ENCODE measurements at regions not wholly inside any gene's neighbourhood (a gene's known extent, or its start where the extent isn't known, plus 50 kb on each side); places are given as distances from the start of the nearest gene placed in this dataset.

DNA sequence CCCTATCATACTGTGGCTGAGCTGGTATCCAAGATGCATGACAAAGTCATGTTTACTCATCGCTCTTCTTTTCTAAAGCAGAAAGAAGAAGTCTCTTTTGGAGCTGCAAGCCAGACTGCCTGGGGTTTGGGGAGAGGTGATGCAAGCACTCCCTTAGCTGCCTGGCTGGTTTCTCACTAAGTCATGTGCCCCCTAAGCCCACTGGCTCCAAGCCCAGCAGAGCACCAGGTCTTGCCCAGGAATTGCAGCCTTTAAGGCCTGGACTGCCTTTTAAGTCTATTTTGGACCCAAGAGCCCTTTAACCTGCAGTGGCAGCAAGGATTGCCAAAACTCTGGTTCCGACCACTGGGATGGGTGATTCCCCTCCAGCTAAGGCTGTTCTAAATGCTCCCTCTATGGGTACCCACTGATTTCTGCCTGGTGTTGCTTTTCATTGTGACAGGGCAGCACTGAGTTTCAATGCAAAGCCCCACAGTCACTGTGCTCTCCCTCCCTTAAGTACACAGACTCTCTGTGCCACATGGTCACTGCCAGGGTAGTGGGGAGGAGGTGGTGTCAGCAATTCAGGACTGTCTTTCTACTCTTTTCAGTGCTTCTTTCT lies 548.6 kb downstream of the TLL1 start:
- WGBS, 2 experiments (ENCODE audit: insufficient coverage in 2 of 2) = 76 to 88% methylated on average over 1 to 2 of the region's 2 CpGs
- Histone ChIP-seq H3K9me3 (ENCODE audit: control insufficient read depth, low read length) (no peaks in the 10 kb centered on the region), H3K36me3 (ENCODE audit: control insufficient read depth, insufficient read depth, low read length) (no peaks in the 10 kb centered on the region), H3K4me1 (ENCODE audit: control insufficient read depth, insufficient read depth, low read length, poor library complexity, severe bottlenecking) (no peaks in the 10 kb centered on the region), H3K27ac (ENCODE audit: low read depth, low read length, severe bottlenecking) (no peak overlapping the region), H3K4me3 (ENCODE audit: extremely low read depth, insufficient read depth, low read length, poor library complexity, severe bottlenecking) (no peak overlapping the region)

DNA sequence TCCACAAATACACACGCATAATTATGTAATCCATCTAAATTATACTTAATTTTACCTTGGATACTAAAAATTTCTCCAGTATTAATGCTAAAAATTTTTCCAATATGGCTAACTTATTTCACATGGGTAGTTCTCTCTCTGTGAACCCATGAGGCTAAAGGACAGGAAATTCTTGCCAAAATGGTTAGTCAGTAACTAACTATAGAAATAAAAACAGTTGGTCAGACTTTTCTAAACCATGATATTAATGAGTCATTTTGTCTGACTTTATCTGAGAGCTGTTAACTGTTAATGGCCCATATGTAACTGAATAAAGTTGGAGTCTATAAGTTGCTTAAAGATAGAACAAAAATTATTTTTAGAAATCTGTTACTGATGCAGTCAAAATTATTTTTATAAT lies 549.4 kb downstream of the TLL1 start:
- H3K4me3 ChIP-seq (ENCODE audit: extremely low read depth, insufficient read depth, low read length, poor library complexity, severe bottlenecking) = no peak overlapping the region
- no CpG with 5 or more reads among the region's 1 CpG for WGBS, 2 experiments (ENCODE audit: insufficient coverage in 2 of 2)
- H3K9me3 ChIP-seq (ENCODE audit: control insufficient read depth, low read length) = no peaks in the 10 kb centered on the region
- H3K36me3 ChIP-seq (ENCODE audit: control insufficient read depth, insufficient read depth, low read length) = no peaks in the 10 kb centered on the region
- no peak overlapping the region for H3K27ac ChIP-seq (ENCODE audit: low read depth, low read length, severe bottlenecking)
- no peaks in the 10 kb centered on the region for H3K4me1 ChIP-seq (ENCODE audit: control insufficient read depth, insufficient read depth, low read length, poor library complexity, severe bottlenecking)

DNA sequence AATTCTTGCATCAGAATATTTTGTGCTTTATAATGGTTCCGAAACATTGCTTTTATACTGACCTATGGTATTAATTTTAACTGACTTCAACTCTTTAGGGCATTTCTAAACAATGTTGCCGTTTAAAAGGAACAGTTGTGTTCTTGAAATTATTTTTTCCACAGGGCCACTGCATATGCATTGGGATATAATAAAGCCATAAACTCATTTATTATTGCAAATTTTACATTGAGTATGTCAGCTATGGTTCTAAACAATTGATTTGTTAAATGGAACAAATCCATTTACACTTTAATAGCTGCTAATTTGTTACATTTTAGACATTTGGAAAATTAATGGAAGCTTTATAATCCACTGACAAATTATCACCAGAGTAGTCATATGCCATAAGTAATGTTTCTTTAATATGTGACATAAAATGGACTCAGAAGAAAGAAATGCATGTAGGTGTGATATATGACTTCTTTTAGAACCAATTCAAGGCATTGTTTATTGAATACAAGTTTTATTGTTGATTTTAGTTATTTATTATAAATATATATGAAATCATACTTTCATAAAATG lies 553.3 kb downstream of the TLL1 start:
- H3K36me3 ChIP-seq (ENCODE audit: control insufficient read depth, insufficient read depth, low read length) = no peaks in the 10 kb centered on the region
- no peaks in the 10 kb centered on the region for H3K9me3 ChIP-seq (ENCODE audit: control insufficient read depth, low read length)
- no peak overlapping the region for H3K4me3 ChIP-seq (ENCODE audit: extremely low read depth, insufficient read depth, low read length, poor library complexity, severe bottlenecking)
- no CpG with 5 or more reads among the region's 2 CpGs for WGBS, 2 experiments (ENCODE audit: insufficient coverage in 2 of 2)
- no peaks in the 10 kb centered on the region for H3K4me1 ChIP-seq (ENCODE audit: control insufficient read depth, insufficient read depth, low read length, poor library complexity, severe bottlenecking)
- no peak overlapping the region for H3K27ac ChIP-seq (ENCODE audit: low read depth, low read length, severe bottlenecking)

DNA sequence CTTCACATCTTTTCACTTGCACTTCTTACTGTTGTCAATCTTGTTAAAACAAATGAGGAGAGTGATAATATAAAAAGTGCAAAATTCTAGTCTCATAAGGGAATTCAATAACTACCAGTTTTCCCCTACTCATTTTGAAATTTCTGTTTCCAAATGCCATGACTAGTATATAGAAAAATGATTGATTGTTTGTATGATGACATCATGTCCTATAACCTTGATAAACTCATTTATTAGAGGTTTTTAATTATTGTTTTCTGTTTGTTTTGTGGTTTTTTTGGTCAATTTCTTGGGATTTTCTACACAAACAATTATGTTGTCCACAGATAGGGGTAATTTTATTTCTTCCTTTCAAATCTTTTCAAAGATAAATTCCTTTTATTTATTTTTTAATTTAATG lies 559.1 kb downstream of the TLL1 start:
- H3K4me3 ChIP-seq (ENCODE audit: extremely low read depth, insufficient read depth, low read length, poor library complexity, severe bottlenecking) = no peak overlapping the region
- H3K9me3 ChIP-seq (ENCODE audit: control insufficient read depth, low read length) = no peaks in the 10 kb centered on the region
- no peak overlapping the region for H3K27ac ChIP-seq (ENCODE audit: low read depth, low read length, severe bottlenecking)
- peaks cover 13% of the 10 kb centered on the region for H3K4me1 ChIP-seq (ENCODE audit: control insufficient read depth, insufficient read depth, low read length, poor library complexity, severe bottlenecking)
- H3K36me3 ChIP-seq (ENCODE audit: control insufficient read depth, insufficient read depth, low read length) = no peaks in the 10 kb centered on the region

DNA sequence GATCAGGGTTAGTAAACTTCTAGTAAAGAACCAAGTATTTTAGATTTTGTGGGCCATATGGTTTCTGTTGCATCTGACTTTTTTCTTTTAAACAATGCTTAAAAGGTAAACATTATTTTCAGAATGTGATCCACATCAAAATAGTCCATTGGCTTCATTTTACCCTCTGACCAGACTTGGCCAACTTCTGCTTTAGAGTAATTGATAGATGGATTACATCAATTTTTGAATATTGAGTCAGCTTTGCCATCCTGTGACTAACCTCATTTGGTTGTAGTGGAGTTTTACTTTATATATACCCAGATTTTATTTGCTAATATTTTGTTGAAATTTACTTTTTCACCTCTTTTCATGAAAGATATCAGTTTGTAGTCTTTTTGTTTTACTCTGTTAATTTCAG lies 559.8 kb downstream of the TLL1 start:
- H3K9me3 ChIP-seq (ENCODE audit: control insufficient read depth, low read length) = no peaks in the 10 kb centered on the region
- H3K4me1 ChIP-seq (ENCODE audit: control insufficient read depth, insufficient read depth, low read length, poor library complexity, severe bottlenecking) = peaks cover 13% of the 10 kb centered on the region
- no peak overlapping the region for H3K4me3 ChIP-seq (ENCODE audit: extremely low read depth, insufficient read depth, low read length, poor library complexity, severe bottlenecking)
- H3K27ac ChIP-seq (ENCODE audit: low read depth, low read length, severe bottlenecking) = no peak overlapping the region
- H3K36me3 ChIP-seq (ENCODE audit: control insufficient read depth, insufficient read depth, low read length) = no peaks in the 10 kb centered on the region

DNA sequence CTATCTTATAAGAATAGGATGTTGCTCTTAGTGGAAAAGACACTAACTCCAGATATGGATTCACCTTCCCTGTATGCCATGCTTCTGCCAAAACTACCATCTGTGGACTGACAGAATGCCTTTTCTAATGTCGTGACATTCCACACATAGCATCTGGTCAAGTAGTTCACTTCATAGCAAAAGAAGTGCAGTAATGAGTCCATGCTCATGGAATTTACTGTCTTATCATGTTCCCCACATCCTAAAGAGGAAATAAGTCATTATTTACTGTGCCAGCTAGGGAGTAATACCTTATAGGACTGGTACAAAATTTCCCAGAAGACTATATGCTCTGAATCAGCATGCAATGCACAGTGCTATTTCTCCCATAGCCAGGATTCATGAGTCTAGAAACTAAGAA lies 562.4 kb downstream of the TLL1 start:
- Histone ChIP-seq H3K4me1 (ENCODE audit: control insufficient read depth, insufficient read depth, low read length, poor library complexity, severe bottlenecking) (peaks cover 13% of the 10 kb centered on the region), H3K36me3 (ENCODE audit: control insufficient read depth, insufficient read depth, low read length) (no peaks in the 10 kb centered on the region), H3K9me3 (ENCODE audit: control insufficient read depth, low read length) (no peaks in the 10 kb centered on the region), H3K4me3 (ENCODE audit: extremely low read depth, insufficient read depth, low read length, poor library complexity, severe bottlenecking) (no peak overlapping the region), H3K27ac (ENCODE audit: low read depth, low read length, severe bottlenecking) (peak overlapping the region; percentile 52)
- WGBS, 2 experiments (ENCODE audit: insufficient coverage in 2 of 2) = 0% methylated on average over 1 of the region's 1 CpG; no CpG with 5 or more reads in 1 of the 2 experiments

DNA sequence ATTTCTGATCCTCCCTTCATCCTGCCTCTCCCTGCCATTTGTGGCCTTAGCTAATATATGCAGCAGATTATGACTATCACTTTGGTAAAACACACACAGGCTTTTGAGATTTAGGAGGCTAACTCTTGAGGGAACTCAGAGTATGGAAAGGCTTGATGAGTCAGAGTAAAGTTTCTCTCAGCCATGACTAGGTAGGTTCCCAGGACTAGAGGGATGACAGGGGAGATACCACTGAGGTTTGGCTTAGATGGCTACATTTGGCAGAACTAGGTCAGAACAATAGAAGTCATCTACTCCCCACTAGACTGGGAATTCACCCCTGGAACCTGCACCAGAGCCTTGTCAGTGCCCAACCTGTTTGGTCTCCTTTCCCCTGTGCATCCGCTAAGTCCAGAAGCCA lies 585.7 kb downstream of the TLL1 start:
- H3K4me1 ChIP-seq (ENCODE audit: control insufficient read depth, insufficient read depth, low read length, poor library complexity, severe bottlenecking) = no peaks in the 10 kb centered on the region
- H3K4me3 ChIP-seq (ENCODE audit: extremely low read depth, insufficient read depth, low read length, poor library complexity, severe bottlenecking) = no peak overlapping the region
- no peaks in the 10 kb centered on the region for H3K9me3 ChIP-seq (ENCODE audit: control insufficient read depth, low read length)
- WGBS, 2 experiments (ENCODE audit: insufficient coverage in 2 of 2) = 89 to 100% methylated on average over 1 of the region's 1 CpG
- no peak overlapping the region for H3K27ac ChIP-seq (ENCODE audit: low read depth, low read length, severe bottlenecking)
- no peaks in the 10 kb centered on the region for H3K36me3 ChIP-seq (ENCODE audit: control insufficient read depth, insufficient read depth, low read length)

DNA sequence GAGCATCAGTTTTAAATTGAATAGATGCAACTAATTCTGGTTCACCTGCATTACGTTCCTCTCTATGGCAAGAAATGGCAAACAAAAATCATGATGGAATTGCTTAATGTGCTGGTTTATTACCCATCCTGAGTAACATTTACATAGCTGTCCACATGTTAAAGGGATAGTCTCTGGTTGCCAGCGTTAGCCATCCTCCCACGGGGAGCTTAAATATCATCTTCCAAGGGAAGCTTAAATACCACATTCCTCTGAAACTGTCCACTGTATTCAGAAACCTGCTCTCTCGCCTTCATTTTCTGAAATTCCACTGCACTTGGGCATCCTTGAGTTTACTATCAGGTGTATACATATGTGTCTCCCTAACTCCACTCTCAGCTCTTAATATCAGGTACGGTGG lies 586.6 kb downstream of the TLL1 start:
- H3K4me1 ChIP-seq (ENCODE audit: control insufficient read depth, insufficient read depth, low read length, poor library complexity, severe bottlenecking) = no peaks in the 10 kb centered on the region

DNA sequence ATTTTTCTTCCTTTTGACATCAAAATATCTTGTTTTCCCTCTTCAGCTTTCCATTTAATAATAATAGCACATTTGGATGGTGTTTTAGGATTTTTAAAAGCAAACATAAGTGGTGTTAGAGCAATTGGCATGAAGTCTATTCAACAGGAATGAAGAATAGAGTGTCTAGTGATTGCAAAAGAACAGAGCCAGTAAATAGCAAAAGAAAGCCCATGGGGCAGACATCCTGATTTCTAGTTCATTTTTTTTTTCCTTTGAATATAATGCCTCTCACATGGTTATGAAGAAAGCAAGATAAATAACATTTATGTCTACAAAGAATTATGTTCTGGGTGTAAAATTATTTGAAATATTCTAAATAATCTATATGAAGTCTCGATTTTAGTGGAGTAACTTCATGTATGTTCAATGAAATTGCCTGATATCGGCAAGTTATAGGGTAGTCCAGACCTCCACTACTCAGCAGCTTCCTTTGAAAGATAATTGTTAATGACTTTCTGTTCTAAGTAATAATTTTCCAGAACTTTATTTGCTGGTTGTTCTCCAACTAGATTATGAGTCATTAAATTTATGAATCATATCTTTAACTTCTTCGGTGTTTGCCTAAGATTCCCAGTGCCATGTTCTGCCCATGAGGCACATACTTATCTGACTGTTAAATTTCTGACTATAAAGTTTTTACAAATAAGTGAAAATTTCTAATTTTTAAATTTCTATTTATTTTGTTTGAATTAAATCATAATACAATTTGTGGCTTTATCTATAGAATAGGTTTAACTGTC lies 587.9 kb downstream of the TLL1 start:
- no peaks in the 10 kb centered on the region for H3K36me3 ChIP-seq (ENCODE audit: control insufficient read depth, insufficient read depth, low read length)
- H3K9me3 ChIP-seq (ENCODE audit: control insufficient read depth, low read length) = no peaks in the 10 kb centered on the region
- WGBS, 2 experiments (ENCODE audit: insufficient coverage in 2 of 2) = no CpG with 5 or more reads among the region's 3 CpGs
- H3K27ac ChIP-seq (ENCODE audit: low read depth, low read length, severe bottlenecking) = no peak overlapping the region
- no peaks in the 10 kb centered on the region for H3K4me1 ChIP-seq (ENCODE audit: control insufficient read depth, insufficient read depth, low read length, poor library complexity, severe bottlenecking)
- H3K4me3 ChIP-seq (ENCODE audit: extremely low read depth, insufficient read depth, low read length, poor library complexity, severe bottlenecking) = no peak overlapping the region

More for the DNA sequence above, 586.6 kb downstream of the TLL1 start:
- H3K4me3 ChIP-seq (ENCODE audit: extremely low read depth, insufficient read depth, low read length, poor library complexity, severe bottlenecking) = no peak overlapping the region
- WGBS, 2 experiments (ENCODE audit: insufficient coverage in 2 of 2) = 92 to 95% methylated on average over 2 to 3 of the region's 5 CpGs
- H3K27ac ChIP-seq (ENCODE audit: low read depth, low read length, severe bottlenecking) = no peak overlapping the region
- no peaks in the 10 kb centered on the region for H3K36me3 ChIP-seq (ENCODE audit: control insufficient read depth, insufficient read depth, low read length)
- no peaks in the 10 kb centered on the region for H3K9me3 ChIP-seq (ENCODE audit: control insufficient read depth, low read length)

DNA sequence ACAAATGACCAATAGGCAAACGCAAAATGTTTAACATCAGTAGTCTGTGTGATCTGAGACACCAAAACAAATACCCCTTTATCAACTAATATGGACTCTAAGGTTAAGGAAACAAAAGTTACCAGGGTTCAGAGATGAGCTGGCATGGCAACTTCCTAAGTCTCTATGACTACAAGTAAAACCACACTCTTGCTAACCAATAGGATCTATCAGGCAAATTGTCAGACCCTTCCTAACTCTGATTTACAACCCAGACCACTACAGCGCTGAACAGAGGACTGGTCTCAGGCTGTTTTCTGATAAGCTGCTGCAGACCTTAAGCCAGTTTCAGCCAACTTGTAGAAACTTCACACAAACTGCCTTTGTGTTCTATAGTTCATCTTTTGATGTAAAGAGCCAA lies 608.0 kb downstream of the TLL1 start:
- Histone ChIP-seq H3K9me3 (ENCODE audit: control insufficient read depth, low read length) (no peaks in the 10 kb centered on the region), H3K4me3 (ENCODE audit: extremely low read depth, insufficient read depth, low read length, poor library complexity, severe bottlenecking) (no peak overlapping the region), H3K27ac (ENCODE audit: low read depth, low read length, severe bottlenecking) (peak overlapping the region; percentile 51), H3K4me1 (ENCODE audit: control insufficient read depth, insufficient read depth, low read length, poor library complexity, severe bottlenecking) (no peaks in the 10 kb centered on the region), H3K36me3 (ENCODE audit: control insufficient read depth, insufficient read depth, low read length) (no peaks in the 10 kb centered on the region)
- 78% methylated on average over 1 of the region's 2 CpGs; no CpG with 5 or more reads in 1 of the 2 experiments for WGBS, 2 experiments (ENCODE audit: insufficient coverage in 2 of 2)

DNA sequence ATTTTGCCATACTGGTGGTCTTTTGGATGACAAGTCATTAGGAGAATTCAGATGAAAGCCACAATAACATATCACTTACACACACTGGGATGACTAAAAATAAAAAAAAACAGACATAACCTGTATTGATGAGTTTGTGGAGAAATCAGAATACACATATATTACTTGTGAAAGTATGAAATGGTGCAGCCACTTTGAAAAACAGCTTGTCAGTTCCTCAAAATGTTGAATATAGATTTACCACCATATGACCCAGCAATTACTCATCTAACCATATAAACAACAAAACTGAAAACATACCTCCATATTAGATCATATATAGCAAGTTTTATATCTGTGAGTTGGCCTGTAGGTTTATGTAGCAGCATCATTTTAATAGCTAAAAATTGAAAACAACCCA lies 608.7 kb downstream of the TLL1 start:
- Histone ChIP-seq H3K4me1 (ENCODE audit: control insufficient read depth, insufficient read depth, low read length, poor library complexity, severe bottlenecking) (no peaks in the 10 kb centered on the region), H3K4me3 (ENCODE audit: extremely low read depth, insufficient read depth, low read length, poor library complexity, severe bottlenecking) (no peak overlapping the region), H3K9me3 (ENCODE audit: control insufficient read depth, low read length) (no peaks in the 10 kb centered on the region), H3K36me3 (ENCODE audit: control insufficient read depth, insufficient read depth, low read length) (no peaks in the 10 kb centered on the region), H3K27ac (ENCODE audit: low read depth, low read length, severe bottlenecking) (peak overlapping the region; percentile 51)

Measured in mesodermal cell (in vitro differentiated cells).